ENCODE measurements at regions not wholly inside any gene's neighbourhood (a gene's known extent, or its start where the extent isn't known, plus 50 kb on each side); places are given as distances from the start of the nearest gene placed in this dataset.

DNA sequence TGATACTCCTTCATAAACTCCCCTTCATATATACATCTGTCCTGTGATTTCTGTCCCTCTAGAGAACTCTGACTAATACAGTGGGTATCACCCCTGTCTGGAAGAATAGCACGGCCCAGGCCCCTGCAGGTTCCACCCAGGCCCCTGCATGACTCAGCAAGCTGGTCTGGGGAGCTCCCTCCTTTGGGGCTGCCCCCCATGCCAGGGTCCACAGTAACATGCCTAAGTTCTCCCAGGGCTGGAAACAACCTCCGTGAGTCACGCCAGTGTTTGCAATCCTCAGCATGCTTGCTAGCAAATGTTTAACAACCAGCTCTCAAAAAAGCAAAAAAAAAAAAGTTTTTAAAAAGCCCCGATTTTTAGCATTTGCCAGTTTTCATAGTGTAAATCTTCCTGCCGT, 134.3 kb upstream of the CDH4 start:
- Mint-ChIP-seq H3K27me3 (ENCODE audit: insufficient read depth, low read depth) (peaks cover 12% of the 10 kb centered on the region), H3K4me1 (peaks cover 27% of the 10 kb centered on the region), H3K27ac (no peak overlapping the region), H3K9me3 (peaks cover 2% of the 10 kb centered on the region), H3K36me3 (no peaks in the 10 kb centered on the region), H3K4me3 (no peak overlapping the region)
- H2AFZ ChIP-seq (replicated peaks): no peak overlapping the region
- H3K9me3 ChIP-seq (ENCODE audit: low read depth): no peaks in the 10 kb centered on the region
- peaks cover 5% of the 10 kb centered on the region for H3K4me1 ChIP-seq
- peaks cover 5% of the 10 kb centered on the region for H3K27me3 ChIP-seq
- H3K27ac ChIP-seq: no peak overlapping the region
- DNase-seq (ENCODE audit: low spot score): no peak
- H3K9ac ChIP-seq: no peak overlapping the region
- no peaks in the 10 kb centered on the region for H3F3A ChIP-seq (ENCODE audit: low read depth)
- no peaks in the 10 kb centered on the region for H3K36me3 ChIP-seq
- H3K4me2 ChIP-seq: no peak overlapping the region
- H4K20me1 ChIP-seq (ENCODE audit: low read depth): no peaks in the 10 kb centered on the region
- no peak overlapping the region for H3K4me3 ChIP-seq
- no peaks in the 10 kb centered on the region for H3K79me2 ChIP-seq (ENCODE audit: low read depth)
- TF ChIP-seq EZH2phosphoT487 (IDR thresholded peaks at IDR 0.05) (no peak), EZH2 (IDR thresholded peaks at IDR 0.05) (no peak)
- TF ChIP-seq, protein P1, sequence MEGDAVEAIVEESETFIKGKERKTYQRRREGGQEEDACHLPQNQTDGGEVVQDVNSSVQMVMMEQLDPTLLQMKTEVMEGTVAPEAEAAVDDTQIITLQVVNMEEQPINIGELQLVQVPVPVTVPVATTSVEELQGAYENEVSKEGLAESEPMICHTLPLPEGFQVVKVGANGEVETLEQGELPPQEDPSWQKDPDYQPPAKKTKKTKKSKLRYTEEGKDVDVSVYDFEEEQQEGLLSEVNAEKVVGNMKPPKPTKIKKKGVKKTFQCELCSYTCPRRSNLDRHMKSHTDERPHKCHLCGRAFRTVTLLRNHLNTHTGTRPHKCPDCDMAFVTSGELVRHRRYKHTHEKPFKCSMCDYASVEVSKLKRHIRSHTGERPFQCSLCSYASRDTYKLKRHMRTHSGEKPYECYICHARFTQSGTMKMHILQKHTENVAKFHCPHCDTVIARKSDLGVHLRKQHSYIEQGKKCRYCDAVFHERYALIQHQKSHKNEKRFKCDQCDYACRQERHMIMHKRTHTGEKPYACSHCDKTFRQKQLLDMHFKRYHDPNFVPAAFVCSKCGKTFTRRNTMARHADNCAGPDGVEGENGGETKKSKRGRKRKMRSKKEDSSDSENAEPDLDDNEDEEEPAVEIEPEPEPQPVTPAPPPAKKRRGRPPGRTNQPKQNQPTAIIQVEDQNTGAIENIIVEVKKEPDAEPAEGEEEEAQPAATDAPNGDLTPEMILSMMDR (IDR thresholded peaks at IDR 0.05): no peak

DNA sequence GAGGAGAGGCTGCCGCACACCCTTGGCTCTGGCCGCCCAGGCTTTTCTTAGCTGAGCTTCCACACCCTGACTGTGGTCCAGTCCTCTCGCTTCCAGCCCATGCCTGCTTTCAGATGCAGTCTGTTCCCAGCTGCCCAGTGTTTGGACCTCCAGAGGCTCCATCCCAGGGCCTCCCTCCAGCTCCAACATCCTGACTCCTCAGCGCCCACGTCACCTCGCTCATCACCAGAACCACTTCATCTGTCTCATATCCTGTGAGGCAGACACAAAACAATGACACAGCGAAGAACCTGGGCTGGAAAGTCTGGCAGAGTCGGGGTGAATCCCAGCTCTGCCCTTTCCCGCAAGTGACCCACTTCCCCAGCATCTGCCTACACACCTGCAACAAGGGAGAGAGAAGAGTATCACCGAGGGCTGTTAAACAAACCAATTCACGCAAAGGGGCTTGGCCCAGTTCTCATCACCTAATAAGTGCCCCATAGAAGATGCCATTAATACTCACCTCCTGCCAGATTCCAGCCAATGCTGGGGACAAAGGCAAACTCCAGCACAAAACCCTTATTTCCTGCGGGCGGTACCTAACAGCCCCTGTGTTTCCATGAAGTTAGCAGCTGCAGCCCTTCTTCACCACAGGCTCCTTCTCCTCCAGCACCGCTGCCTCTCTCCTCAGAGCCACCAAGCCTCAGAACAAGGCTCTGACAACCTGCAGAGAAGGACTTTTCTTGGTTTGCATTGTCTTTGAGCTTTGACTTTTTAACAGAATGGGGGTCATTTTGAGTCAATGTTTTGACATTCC, 133.4 kb upstream of the CDH4 start:
- DNase-seq (ENCODE audit: low spot score): no peak
- H2AFZ ChIP-seq (replicated peaks): no peak overlapping the region
- H3K27ac Mint-ChIP-seq: peak overlapping the region; percentile 33
- peaks cover 4% of the 10 kb centered on the region for H3K9me3 Mint-ChIP-seq
- no peaks in the 10 kb centered on the region for H4K20me1 ChIP-seq (ENCODE audit: low read depth)
- H3K79me2 ChIP-seq (ENCODE audit: low read depth): no peaks in the 10 kb centered on the region
- H3K27ac ChIP-seq: no peak overlapping the region
- H3K4me3 Mint-ChIP-seq: no peak overlapping the region
- peaks cover 30% of the 10 kb centered on the region for H3K4me1 Mint-ChIP-seq
- TF ChIP-seq EZH2 (IDR thresholded peaks at IDR 0.05) (no peak), EZH2phosphoT487 (IDR thresholded peaks at IDR 0.05) (no peak)
- TF ChIP-seq, protein P1 (IDR thresholded peaks at IDR 0.05): no peak
- no peaks in the 10 kb centered on the region for H3K36me3 Mint-ChIP-seq
- no peaks in the 10 kb centered on the region for H3F3A ChIP-seq (ENCODE audit: low read depth)
- H3K4me1 ChIP-seq: peaks cover 5% of the 10 kb centered on the region
- peaks cover 15% of the 10 kb centered on the region for H3K27me3 Mint-ChIP-seq (ENCODE audit: insufficient read depth, low read depth)
- H3K36me3 ChIP-seq: no peaks in the 10 kb centered on the region
- H3K4me2 ChIP-seq: no peak overlapping the region
- H3K9ac ChIP-seq: no peak overlapping the region
- H3K9me3 ChIP-seq (ENCODE audit: low read depth): no peaks in the 10 kb centered on the region
- no peak overlapping the region for H3K4me3 ChIP-seq
- H3K27me3 ChIP-seq: no peaks in the 10 kb centered on the region

- Histone ChIP-seq H3K79me2 (ENCODE audit: low read depth) (no peaks in the 10 kb centered on the region), H3K27me3 (no peaks in the 10 kb centered on the region), H3K9me3 (ENCODE audit: low read depth) (no peaks in the 10 kb centered on the region), H3K27ac (no peak overlapping the region), H3K9ac (no peak overlapping the region), H3F3A (ENCODE audit: low read depth) (no peaks in the 10 kb centered on the region), H3K36me3 (no peaks in the 10 kb centered on the region), H3K4me2 (no peak overlapping the region), H3K4me1 (peaks cover 5% of the 10 kb centered on the region), H3K4me3 (no peak overlapping the region), H4K20me1 (ENCODE audit: low read depth) (no peaks in the 10 kb centered on the region), H2AFZ (replicated peaks) (no peak overlapping the region)
- Mint-ChIP-seq H3K9me3 (peaks cover 4% of the 10 kb centered on the region), H3K4me1 (peaks cover 34% of the 10 kb centered on the region), H3K36me3 (no peaks in the 10 kb centered on the region), H3K4me3 (no peak overlapping the region), H3K27ac (no peak overlapping the region), H3K27me3 (ENCODE audit: insufficient read depth, low read depth) (peaks cover 15% of the 10 kb centered on the region)
- DNase-seq (ENCODE audit: low spot score): no peak
- no peak for TF ChIP-seq EZH2 (IDR thresholded peaks at IDR 0.05)
- no peak for TF ChIP-seq EZH2phosphoT487 (IDR thresholded peaks at IDR 0.05)
- TF ChIP-seq, protein P1 (IDR thresholded peaks at IDR 0.05): no peak
These were observed 132.8 kb upstream of the CDH4 start for GRCh38 chr20:61119273-61119672.
